GM23248 (cell line): ENCODE measurements at regions not wholly inside any gene's neighbourhood (a gene's known extent, or its start where the extent isn't known, plus 50 kb on each side); places are given as distances from the start of the nearest gene placed in this dataset.

Experiments
- EZH2 ChIP-seq: fragments of 200-600 bp; sonication (generic); IDR thresholded peaks from 2 replicates; pipeline ENCODE4 v1.6.1; 2018; ENCODE audit warnings: antibody characterized with exemption, mild to moderate bottlenecking; ENCODE audit not compliant: insufficient read depth, poor library complexity, severe bottlenecking
- EZH2phosphoT487 ChIP-seq: fragments of 200-600 bp; sonication (generic); IDR thresholded peaks from 2 replicates; pipeline ENCODE4 v1.6.1; 2018; ENCODE audit warnings: antibody characterized with exemption, moderate library complexity, mild to moderate bottlenecking, low read depth; ENCODE audit not compliant: insufficient read depth

DNA sequence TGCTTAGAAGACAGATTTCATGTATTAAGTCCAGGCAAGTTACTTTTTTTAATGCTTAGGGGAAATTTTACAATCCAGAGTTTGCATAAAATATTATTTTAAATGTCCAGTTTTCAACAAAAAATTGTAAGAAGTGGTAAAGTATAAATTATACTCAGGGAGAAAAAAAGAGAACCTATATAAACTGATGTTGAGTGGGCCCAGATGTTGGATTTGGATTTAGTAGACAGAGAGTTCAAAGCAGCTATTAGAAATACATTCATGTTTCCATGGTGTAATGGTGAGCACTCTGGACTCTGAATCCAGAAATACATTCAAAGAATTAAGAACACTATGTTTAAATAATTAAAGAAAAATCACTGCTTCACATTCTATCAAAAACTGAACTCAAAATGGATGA is 349.9 kb upstream of the ZNF507 start:
- TF ChIP-seq EZH2 = no peak
- no peak for TF ChIP-seq EZH2phosphoT487
